Thoracic aorta (tissue), 2 donors: ENCODE measurements at regions not wholly inside any gene's neighbourhood (a gene's known extent, or its start where the extent isn't known, plus 50 kb on each side); places are given as distances from the start of the nearest gene placed in this dataset.

Experiments
- ATAC-seq: fragments of 150-250 bp; one replicate; pipeline ENCODE4 v1.8.0; 2017; ENCODE audit warnings: low read depth; ENCODE audit not compliant: insufficient number of reproducible peaks, low FRiP score
- DNase-seq: peaks from one replicate; pipeline ENCODE4 v3.0.0-alpha.2; 2020; ENCODE audit warnings: low spot score
- H3K27ac ChIP-seq, 2 donors: fragments of 200-600 bp; sonication (generic); 1 replicate in 1 of 2; 2 replicates in 1 of 2; pipeline ENCODE4 v1.5.1; 2016; ENCODE audit warnings: mild to moderate bottlenecking in 2 of 2, moderate library complexity in 2 of 2
- H3K27me3 ChIP-seq: fragments of 200-600 bp; sonication (generic); replicated peaks from 2 replicates; pipeline ENCODE4 v1.6.0; 2016; ENCODE audit warnings: mild to moderate bottlenecking; ENCODE audit not compliant: insufficient read depth
- H3K36me3 ChIP-seq: fragments of 200-600 bp; sonication (generic); one replicate; pipeline ENCODE4 v1.5.1; 2016
- H3K4me1 ChIP-seq, 2 donors: fragments of 200-600 bp; sonication (generic); 1 replicate in 1 of 2; 2 replicates in 1 of 2; pipeline versions ENCODE4 v1.5.1 to v1.6.0; 2016; ENCODE audit warnings: low read depth in 2 of 2, mild to moderate bottlenecking in 1 of 2; ENCODE audit not compliant: control insufficient read depth in 1 of 2
- H3K4me3 ChIP-seq: fragments of 200-600 bp; sonication (generic); 2 replicates; pipeline ENCODE4 v1.5.1; 2016; ENCODE audit warnings: mild to moderate bottlenecking
- H3K9me3 ChIP-seq: fragments of 200-600 bp; sonication (generic); 2 replicates; pipeline ENCODE4 v1.5.1; 2016
- TF ChIP-seq, protein P1 (sequence below): fragments of 200-600 bp; sonication (generic); IDR thresholded peaks from one replicate; pipeline ENCODE4 v1.5.1; 2019; ENCODE audit warnings: antibody characterized with exemption

DNA sequence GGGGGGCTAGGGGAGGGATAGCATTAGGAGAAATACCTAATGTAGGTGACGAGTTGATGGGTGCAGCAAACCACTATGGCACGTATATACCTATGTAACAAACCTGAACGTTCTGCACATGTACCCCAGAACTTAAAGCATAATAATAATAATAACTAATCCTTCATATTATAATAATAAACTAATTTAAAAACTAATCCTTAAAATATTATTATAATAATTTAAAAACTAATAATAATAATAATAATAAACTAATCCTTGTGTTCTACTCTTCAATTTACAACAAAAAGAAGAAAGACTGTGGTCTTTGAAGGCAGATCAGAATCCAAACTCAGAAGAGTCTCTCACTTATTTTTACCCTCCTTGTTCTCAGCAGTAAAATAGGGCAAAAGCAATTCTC, 774.9 kb downstream of the CDH8 start:
- no peaks in the 10 kb centered on the region for H3K27me3 ChIP-seq
- H3K4me3 ChIP-seq: no peak overlapping the region
- DNase-seq: no peak
- H3K4me1 ChIP-seq: no peaks in the 10 kb centered on the region
- TF ChIP-seq, protein P1, sequence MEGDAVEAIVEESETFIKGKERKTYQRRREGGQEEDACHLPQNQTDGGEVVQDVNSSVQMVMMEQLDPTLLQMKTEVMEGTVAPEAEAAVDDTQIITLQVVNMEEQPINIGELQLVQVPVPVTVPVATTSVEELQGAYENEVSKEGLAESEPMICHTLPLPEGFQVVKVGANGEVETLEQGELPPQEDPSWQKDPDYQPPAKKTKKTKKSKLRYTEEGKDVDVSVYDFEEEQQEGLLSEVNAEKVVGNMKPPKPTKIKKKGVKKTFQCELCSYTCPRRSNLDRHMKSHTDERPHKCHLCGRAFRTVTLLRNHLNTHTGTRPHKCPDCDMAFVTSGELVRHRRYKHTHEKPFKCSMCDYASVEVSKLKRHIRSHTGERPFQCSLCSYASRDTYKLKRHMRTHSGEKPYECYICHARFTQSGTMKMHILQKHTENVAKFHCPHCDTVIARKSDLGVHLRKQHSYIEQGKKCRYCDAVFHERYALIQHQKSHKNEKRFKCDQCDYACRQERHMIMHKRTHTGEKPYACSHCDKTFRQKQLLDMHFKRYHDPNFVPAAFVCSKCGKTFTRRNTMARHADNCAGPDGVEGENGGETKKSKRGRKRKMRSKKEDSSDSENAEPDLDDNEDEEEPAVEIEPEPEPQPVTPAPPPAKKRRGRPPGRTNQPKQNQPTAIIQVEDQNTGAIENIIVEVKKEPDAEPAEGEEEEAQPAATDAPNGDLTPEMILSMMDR: no peak
- H3K36me3 ChIP-seq: no peaks in the 10 kb centered on the region
- H3K9me3 ChIP-seq: no peaks in the 10 kb centered on the region
- no peak for ATAC-seq
- no peak overlapping the region for H3K27ac ChIP-seq

GRCh38 chr16:61246592-61246991, 789.6 kb downstream of the CDH8 start:
- ATAC-seq: no peak
- TF ChIP-seq, protein P1: no peak
- no peaks in the 10 kb centered on the region for H3K27me3 ChIP-seq
- H3K9me3 ChIP-seq: no peaks in the 10 kb centered on the region
- no peaks in the 10 kb centered on the region for H3K36me3 ChIP-seq
- DNase-seq: no peak
- no peak overlapping the region for H3K27ac ChIP-seq
- H3K4me3 ChIP-seq: no peak overlapping the region
- H3K4me1 ChIP-seq: no peaks in the 10 kb centered on the region

DNA sequence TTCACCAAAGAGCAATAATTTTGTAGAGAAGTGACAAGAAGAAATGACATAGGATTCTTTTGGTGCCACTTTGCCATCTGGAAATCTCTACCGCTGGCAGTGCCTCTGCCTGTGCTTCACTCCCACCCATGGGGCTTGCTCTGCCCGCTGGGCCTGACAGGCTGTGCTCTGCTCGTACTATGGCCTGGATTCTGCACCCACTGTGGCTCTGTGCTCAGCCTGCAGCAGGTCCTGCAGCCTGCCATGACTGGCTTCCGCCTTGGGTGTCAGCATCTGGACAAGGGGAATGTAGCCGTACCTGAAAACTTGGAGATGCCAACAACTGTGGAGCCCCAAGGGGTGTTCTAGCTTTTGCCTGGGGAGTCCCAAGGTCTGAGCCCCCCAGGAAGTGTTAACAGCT, 792.3 kb downstream of the CDH8 start:
- TF ChIP-seq, protein P1: no peak
- Histone ChIP-seq H3K36me3 (no peaks in the 10 kb centered on the region), H3K9me3 (no peaks in the 10 kb centered on the region), H3K4me3 (no peak overlapping the region), H3K27me3 (no peaks in the 10 kb centered on the region), H3K27ac (no peak overlapping the region), H3K4me1 (no peaks in the 10 kb centered on the region)
- ATAC-seq: no peak
- DNase-seq: no peak

DNA sequence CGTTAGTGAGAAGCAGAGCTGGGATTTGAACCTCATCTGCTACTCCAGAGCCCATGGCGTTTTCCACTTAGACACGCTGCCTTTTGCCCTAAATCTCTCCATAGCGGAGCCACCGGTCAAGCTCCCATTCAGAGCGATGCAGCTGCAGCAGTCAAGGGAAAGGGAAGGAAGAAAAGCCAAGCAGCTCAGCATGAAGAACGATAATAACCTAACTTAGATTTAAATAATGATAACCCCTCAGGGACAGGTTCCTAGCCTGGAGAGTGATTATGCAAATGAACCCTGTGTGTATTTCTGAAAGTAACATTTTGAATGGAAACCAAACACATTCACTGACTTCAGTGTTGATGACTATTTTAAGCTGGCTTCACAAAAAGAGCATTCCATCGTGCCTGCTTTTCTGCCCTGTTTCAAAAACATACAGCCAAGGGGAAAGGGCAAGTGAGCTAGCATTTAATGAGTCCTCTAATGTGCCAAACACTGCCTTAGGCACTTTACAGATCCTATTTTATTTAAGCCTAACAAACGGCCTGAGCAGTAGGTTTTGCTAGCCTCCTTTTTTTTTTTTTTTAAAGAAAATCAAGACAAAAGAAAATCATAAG, 798.3 kb downstream of the CDH8 start:
- TF ChIP-seq, protein P1: no peak
- Histone ChIP-seq H3K4me1 (no peaks in the 10 kb centered on the region), H3K36me3 (no peaks in the 10 kb centered on the region), H3K9me3 (no peaks in the 10 kb centered on the region), H3K27me3 (no peaks in the 10 kb centered on the region), H3K4me3 (no peak overlapping the region), H3K27ac (no peak overlapping the region)
- no peak for ATAC-seq
- DNase-seq: no peak

DNA sequence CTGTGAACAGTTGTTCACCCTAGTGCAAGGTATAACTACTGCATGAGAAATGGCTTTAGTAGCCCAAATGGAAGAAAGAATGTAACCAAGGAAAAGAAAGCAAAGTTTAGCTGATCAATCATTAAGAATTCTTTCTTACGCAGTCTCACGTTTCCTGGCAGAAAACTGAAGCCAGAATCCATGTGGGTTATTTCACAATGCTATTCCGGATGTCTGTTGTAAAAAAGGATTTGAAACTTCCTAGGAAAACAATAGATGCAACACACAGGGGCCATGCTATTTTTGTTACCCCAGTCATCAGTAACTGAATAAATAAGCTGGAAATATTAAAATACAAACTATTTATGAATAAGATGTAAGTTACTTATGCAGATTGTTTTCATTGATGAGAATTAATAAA, 802.5 kb downstream of the CDH8 start:
- no peak overlapping the region for H3K4me3 ChIP-seq
- DNase-seq (no peak), ATAC-seq (no peak)
- TF ChIP-seq, protein P1: no peak
- H3K27ac ChIP-seq: no peak overlapping the region
- H3K9me3 ChIP-seq: no peaks in the 10 kb centered on the region
- H3K36me3 ChIP-seq: no peaks in the 10 kb centered on the region
- no peaks in the 10 kb centered on the region for H3K27me3 ChIP-seq
- no peaks in the 10 kb centered on the region for H3K4me1 ChIP-seq
